GM18868 (cell line): ENCODE measurements at regions not wholly inside any gene's neighbourhood (a gene's known extent, or its start where the extent isn't known, plus 50 kb on each side); places are given as distances from the start of the nearest gene placed in this dataset.
"Not testable (repeated sequence)": the region's sequence is repeated elsewhere in the genome, so short reads cannot be mapped to it uniquely, and the experiment has no call there.

ENCODE experiments used
- ATAC-seq: cut with Tn5 transposase; IDR thresholded peaks from one replicate; pipeline ENCODE4 v1.9.1; 2021; ENCODE audit warnings: mild to moderate bottlenecking, moderate library complexity; ENCODE audit not compliant: unreplicated experiment

- ATAC-seq, result not testable (repeated sequence)
Observed at GRCh38 chr18:42378854-42379253, 423.8 kb downstream of the PIK3C3 start.

DNA sequence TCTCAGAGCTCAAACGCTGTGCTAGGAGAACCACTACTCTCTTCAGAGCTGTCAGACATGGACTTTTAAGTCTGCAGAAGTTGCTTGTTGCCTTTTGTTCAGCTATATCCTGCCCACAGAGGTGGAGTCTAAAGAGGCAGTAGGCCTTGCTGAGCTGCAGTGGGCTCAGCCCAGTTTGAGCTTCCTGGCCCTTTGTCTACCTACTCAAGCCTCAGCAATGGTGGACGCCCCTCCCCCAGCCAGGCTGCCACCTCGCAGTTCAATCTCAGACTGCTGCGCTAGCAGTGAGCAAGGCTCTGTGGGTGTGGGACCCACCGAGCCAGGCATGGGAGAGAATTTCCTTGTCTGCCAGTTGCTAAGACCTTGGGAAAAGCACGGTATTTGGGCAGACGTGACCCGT is 426.2 kb downstream of the PIK3C3 start:
- not testable (repeated sequence) for ATAC-seq

DNA sequence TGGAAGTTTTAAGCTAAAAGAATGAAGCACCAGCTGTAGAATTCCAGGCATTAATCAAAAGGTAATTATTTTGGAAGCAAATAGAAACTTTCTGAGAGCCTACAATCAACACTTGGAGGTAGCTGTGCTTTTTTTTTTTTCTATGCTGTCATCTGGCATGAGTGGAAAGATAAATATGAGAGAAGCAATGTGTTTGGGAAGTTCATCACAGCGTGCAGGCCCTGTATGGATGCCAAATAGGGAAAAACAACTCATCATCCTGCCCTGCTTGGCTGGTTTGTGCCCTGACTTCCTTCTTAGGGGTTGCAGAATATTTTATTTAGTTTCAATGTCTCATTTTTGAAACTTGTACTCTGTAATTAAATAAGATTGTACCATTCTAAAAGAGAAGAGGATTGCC is 437.4 kb downstream of the PIK3C3 start:
- no peak for ATAC-seq

- ATAC-seq, result no peak
Observed at GRCh38 chr18:42392926-42393325, 437.9 kb downstream of the PIK3C3 start.

DNA sequence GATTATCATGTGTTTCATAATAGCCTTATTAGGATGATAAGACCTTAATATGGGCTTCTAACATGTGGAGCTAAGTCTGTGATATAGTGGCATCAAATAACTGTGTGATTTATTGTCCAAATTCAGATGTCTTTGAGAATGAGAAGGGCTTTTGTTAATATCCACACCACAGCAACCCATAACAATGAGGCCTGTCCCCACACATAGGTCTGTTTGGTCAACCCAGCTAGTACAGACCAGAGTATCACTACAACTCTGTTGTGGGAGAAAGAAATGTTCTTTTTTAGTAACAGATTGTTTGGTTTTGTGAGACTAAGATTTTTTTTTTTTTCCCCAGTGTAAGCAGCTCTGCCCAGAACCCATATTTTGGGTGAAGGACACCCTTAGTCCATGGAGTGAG is 439.2 kb downstream of the PIK3C3 start:
- no peak for ATAC-seq

- no peak for ATAC-seq
Observed at GRCh38 chr18:42401131-42401673, 446.2 kb downstream of the PIK3C3 start.

- no peak for ATAC-seq
Observed at GRCh38 chr18:42404151-42404550, 449.1 kb downstream of the PIK3C3 start.

GRCh38 chr18:42409005-42409404 is 454.0 kb downstream of the PIK3C3 start:
- ATAC-seq, result no peak

GRCh38 chr18:42412281-42412680 is 457.2 kb downstream of the PIK3C3 start:
- no peak for ATAC-seq

- ATAC-seq, result no peak
Observed at GRCh38 chr18:42412896-42413295, 457.9 kb downstream of the PIK3C3 start.

GRCh38 chr18:42413870-42414269 is 458.8 kb downstream of the PIK3C3 start:
- ATAC-seq, result no peak

- ATAC-seq, result no peak
Observed at GRCh38 chr18:42414756-42415454, 459.9 kb downstream of the PIK3C3 start.

- no peak for ATAC-seq
Observed at GRCh38 chr18:42417189-42417588, 462.2 kb downstream of the PIK3C3 start.

- no peak for ATAC-seq
Observed at GRCh38 chr18:42418121-42418520, 463.1 kb downstream of the PIK3C3 start.

DNA sequence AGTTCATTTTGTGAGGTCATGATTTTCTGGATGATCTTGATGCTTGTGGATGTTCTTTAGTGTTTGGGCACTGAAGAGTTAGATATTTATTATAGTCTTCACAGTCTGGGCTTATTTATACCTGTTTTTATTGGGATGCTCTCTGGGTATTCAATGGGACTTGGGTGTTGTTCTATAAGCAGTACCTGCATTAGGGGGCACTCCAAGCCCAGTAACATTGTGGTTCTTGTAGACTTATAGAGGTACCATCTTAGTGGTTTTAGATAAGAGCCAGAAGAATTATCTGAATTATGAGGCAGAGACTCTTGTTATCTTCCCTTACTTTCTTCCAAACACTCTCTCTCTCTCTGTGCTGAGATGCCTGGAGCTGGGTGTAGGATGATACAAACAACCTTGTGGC is 470.0 kb downstream of the PIK3C3 start:
- no peak for ATAC-seq

DNA sequence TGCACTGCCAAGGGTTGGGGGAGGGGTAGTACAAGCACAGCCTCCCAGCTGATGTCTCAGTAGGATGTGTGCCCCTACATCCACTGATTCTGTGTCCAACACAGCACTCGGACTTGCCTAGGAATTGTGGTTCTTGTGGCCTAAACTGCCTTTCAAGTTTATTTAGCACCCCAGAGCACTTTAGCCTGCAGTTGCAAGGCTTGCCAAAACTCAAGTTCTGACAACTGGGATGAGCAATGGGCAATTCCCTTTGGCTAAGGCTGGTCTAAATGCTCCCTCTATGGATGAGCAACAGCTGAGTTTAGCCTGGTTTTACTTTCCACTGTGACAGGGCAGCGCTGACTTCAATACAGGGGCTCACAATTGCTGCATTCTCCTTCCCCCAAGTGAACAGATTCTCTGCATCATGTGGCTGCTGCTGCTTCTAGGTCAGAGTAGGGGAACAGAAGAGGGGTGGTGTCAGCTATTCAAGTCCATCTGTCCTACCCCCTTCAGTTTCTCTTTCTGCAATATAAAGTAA is 471.5 kb downstream of the PIK3C3 start:
- ATAC-seq, result no peak

GRCh38 chr18:42429196-42429595 is 474.2 kb downstream of the PIK3C3 start:
- ATAC-seq, result no peak

GRCh38 chr18:42436222-42436765 is 481.3 kb downstream of the PIK3C3 start:
- ATAC-seq, result no peak

- no peak for ATAC-seq
Observed at GRCh38 chr18:42437001-42437400, 482.0 kb downstream of the PIK3C3 start.

DNA sequence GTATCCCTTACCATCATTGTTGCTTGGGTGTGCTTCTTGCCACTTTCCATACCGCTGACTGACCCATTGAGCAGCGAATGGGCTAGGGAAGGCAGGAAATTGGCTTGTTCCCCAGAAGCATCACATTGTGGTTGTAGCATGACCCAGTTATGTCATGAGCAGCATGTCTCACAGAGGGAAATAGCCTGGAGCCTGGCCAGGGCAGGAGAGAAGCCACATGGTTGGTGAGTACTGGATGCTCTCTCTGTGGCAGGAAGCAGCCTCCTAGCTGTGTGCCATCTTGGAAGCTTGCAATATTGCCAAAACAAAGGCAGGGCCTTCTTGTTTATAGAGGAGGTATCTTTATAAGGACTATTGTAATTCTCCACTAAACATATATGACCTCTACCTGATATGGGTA is 482.6 kb downstream of the PIK3C3 start:
- no peak for ATAC-seq

- ATAC-seq, result no peak
Observed at GRCh38 chr18:42442656-42443055, 487.6 kb downstream of the PIK3C3 start.

DNA sequence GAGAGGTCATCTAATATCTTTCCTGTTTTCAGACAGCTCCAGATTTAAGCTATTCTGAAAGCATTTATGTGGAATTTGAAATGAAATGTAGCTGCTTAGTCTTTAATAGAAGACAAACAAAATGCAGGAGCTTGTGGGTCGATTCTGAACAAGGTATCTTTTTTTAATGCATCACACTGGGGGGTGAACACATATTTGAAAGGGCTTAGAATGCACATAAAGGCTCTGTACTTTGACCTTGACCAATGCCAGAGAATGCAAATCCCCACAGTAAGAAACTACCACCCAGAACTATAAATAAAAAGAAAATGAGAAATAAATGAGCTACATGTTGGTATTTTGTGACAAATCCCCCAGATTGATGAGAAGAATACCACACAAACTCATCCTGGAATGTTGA is 489.3 kb downstream of the PIK3C3 start:
- no peak for ATAC-seq
